ENCODE measurements at regions not wholly inside any gene's neighbourhood (a gene's known extent, or its start where the extent isn't known, plus 50 kb on each side); places are given as distances from the start of the nearest gene placed in this dataset.

DNA sequence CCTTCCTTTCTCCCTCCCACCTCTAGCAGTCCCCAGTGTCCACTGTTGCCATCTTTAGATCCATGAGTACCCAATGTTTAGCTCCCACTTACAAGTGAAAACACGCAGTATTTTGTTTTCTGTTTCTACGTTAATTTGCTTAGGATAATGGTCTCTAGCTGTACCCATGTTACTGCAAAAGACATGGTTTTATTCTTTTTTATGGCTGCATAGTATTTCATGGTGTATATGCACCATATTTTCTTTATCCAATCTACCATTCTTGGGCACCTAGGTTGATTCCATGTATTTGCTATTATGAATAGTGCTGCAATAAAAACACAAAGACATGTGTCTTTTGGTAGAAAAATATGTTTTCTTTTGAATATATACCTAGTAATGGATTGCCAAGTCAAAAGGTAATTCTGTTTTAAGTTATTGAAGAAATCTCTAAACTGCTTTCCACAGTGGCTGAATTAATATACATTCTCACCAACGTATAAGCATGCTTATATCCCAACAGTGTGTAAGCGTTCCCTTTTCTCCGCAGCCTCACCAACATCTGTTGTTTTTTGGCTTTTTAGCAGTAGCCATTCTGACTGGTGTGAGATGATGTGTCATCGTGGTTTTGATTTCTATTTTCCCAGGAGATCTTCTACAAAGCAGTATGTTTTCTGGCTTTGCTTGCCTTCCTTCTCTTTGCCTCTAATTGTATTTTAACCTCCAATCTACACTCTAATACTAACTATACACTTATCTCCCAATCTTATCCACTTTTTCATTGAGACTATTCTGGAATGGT lies 179.5 kb upstream of the PHF14 start:
- no peak for TF ChIP-seq EP300 (IDR thresholded peaks at IDR 0.05)
- TF ChIP-seq, protein P1, sequence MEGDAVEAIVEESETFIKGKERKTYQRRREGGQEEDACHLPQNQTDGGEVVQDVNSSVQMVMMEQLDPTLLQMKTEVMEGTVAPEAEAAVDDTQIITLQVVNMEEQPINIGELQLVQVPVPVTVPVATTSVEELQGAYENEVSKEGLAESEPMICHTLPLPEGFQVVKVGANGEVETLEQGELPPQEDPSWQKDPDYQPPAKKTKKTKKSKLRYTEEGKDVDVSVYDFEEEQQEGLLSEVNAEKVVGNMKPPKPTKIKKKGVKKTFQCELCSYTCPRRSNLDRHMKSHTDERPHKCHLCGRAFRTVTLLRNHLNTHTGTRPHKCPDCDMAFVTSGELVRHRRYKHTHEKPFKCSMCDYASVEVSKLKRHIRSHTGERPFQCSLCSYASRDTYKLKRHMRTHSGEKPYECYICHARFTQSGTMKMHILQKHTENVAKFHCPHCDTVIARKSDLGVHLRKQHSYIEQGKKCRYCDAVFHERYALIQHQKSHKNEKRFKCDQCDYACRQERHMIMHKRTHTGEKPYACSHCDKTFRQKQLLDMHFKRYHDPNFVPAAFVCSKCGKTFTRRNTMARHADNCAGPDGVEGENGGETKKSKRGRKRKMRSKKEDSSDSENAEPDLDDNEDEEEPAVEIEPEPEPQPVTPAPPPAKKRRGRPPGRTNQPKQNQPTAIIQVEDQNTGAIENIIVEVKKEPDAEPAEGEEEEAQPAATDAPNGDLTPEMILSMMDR (IDR thresholded peaks at IDR 0.05) = no peak
- TF ChIP-seq POLR2A (IDR thresholded peaks at IDR 0.05) = no peak
